ENCODE measurements at regions not wholly inside any gene's neighbourhood (a gene's known extent, or its start where the extent isn't known, plus 50 kb on each side); places are given as distances from the start of the nearest gene placed in this dataset.

DNA sequence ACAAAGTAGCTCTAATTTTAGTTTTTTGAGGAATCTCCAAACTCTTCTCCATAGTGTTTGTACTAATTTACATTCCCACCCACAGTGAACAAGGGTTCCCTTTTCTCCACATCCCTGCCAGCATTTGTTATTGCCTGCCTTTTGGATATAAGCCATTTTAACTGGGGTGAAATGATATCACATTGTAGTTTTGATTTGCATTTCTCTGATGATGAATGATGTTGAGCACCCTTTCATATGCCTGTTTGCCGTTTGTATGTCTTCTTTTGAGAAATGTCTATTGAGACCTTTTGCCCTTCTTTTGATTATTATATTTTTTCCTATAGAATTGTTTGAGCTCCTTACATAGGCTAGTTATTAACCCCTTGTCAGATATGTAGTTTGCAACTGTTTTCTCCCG lies 239.9 kb upstream of the TPM1 start:
- TF ChIP-seq, protein P1, sequence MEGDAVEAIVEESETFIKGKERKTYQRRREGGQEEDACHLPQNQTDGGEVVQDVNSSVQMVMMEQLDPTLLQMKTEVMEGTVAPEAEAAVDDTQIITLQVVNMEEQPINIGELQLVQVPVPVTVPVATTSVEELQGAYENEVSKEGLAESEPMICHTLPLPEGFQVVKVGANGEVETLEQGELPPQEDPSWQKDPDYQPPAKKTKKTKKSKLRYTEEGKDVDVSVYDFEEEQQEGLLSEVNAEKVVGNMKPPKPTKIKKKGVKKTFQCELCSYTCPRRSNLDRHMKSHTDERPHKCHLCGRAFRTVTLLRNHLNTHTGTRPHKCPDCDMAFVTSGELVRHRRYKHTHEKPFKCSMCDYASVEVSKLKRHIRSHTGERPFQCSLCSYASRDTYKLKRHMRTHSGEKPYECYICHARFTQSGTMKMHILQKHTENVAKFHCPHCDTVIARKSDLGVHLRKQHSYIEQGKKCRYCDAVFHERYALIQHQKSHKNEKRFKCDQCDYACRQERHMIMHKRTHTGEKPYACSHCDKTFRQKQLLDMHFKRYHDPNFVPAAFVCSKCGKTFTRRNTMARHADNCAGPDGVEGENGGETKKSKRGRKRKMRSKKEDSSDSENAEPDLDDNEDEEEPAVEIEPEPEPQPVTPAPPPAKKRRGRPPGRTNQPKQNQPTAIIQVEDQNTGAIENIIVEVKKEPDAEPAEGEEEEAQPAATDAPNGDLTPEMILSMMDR (conservative IDR thresholded peaks at IDR 0.05): no peak
- TF ChIP-seq ZFX (IDR thresholded peaks at IDR 0.05): no peak
